ENCODE measurements at regions not wholly inside any gene's neighbourhood (a gene's known extent, or its start where the extent isn't known, plus 50 kb on each side); places are given as distances from the start of the nearest gene placed in this dataset.
A peak's percentile ranks its signal among the peaks of the same experiment; 100 is the strongest.

- peak; percentile 24 for DNase-seq (ENCODE audit: low read depth)
Observed at GRCh38 chr9:95822583-95823431, 52.7 kb upstream of the ERCC6L2 start.

GRCh38 chr9:95822015-95822414 is 53.5 kb upstream of the ERCC6L2 start:
- no peak for DNase-seq (ENCODE audit: low read depth)

GRCh38 chr9:95820074-95820473 is 55.4 kb upstream of the ERCC6L2 start:
- no peak for DNase-seq (ENCODE audit: low read depth)

- DNase-seq (ENCODE audit: low read depth), result no peak
Observed at GRCh38 chr9:95819636-95820035, 55.9 kb upstream of the ERCC6L2 start.

GRCh38 chr9:95817205-95817604 is 58.3 kb upstream of the ERCC6L2 start:
- no peak for DNase-seq (ENCODE audit: low read depth)

- DNase-seq (ENCODE audit: low read depth), result no peak
Observed at GRCh38 chr9:95816716-95817115, 58.8 kb upstream of the ERCC6L2 start.

GRCh38 chr9:95815961-95816360 is 59.5 kb upstream of the ERCC6L2 start:
- DNase-seq (ENCODE audit: low read depth), result no peak

GRCh38 chr9:95815133-95815532 is 60.4 kb upstream of the ERCC6L2 start:
- DNase-seq (ENCODE audit: low read depth), result no peak

GRCh38 chr9:95813923-95814322 is 61.6 kb upstream of the ERCC6L2 start:
- DNase-seq (ENCODE audit: low read depth), result no peak

GRCh38 chr9:95810814-95811213 is 64.7 kb upstream of the ERCC6L2 start:
- DNase-seq (ENCODE audit: low read depth), result no peak

GRCh38 chr9:95810133-95810532 is 65.4 kb upstream of the ERCC6L2 start:
- no peak for DNase-seq (ENCODE audit: low read depth)

- no peak for DNase-seq (ENCODE audit: low read depth)
Observed at GRCh38 chr9:95809686-95810085, 65.8 kb upstream of the ERCC6L2 start.

- DNase-seq (ENCODE audit: low read depth), result no peak
Observed at GRCh38 chr9:95808011-95808410, 67.5 kb upstream of the ERCC6L2 start.

GRCh38 chr9:95807326-95807947 is 68.1 kb upstream of the ERCC6L2 start:
- DNase-seq (ENCODE audit: low read depth), result no peak

GRCh38 chr9:95803197-95803596 is 72.3 kb upstream of the ERCC6L2 start:
- DNase-seq (ENCODE audit: low read depth), result no peak

GRCh38 chr9:95801797-95802196 is 73.7 kb upstream of the ERCC6L2 start:
- no peak for DNase-seq (ENCODE audit: low read depth)

- DNase-seq (ENCODE audit: low read depth), result no peak
Observed at GRCh38 chr9:95796029-95796428, 79.5 kb upstream of the ERCC6L2 start.

- no peak for DNase-seq (ENCODE audit: low read depth)
Observed at GRCh38 chr9:95793924-95794828, 81.3 kb upstream of the ERCC6L2 start.

GRCh38 chr9:95791695-95792094 is 83.8 kb upstream of the ERCC6L2 start:
- no peak for DNase-seq (ENCODE audit: low read depth)

- no peak for DNase-seq (ENCODE audit: low read depth)
Observed at GRCh38 chr9:95791286-95791685, 84.2 kb upstream of the ERCC6L2 start.

GRCh38 chr9:95788521-95788991 is 86.9 kb upstream of the ERCC6L2 start:
- DNase-seq (ENCODE audit: low read depth), result no peak

GRCh38 chr9:95788021-95788420 is 87.5 kb upstream of the ERCC6L2 start:
- no peak for DNase-seq (ENCODE audit: low read depth)
